ENCODE measurements at regions not wholly inside any gene's neighbourhood (a gene's known extent, or its start where the extent isn't known, plus 50 kb on each side); places are given as distances from the start of the nearest gene placed in this dataset.

GRCh38 chr17:72274614-72275013 is 153.8 kb downstream of the SOX9 start:
- Histone ChIP-seq H3K27ac (ENCODE audit: insufficient read depth, low read depth, low read length) (no peak overlapping the region), H3K27me3 (ENCODE audit: control insufficient read depth in 2 of 2, insufficient read depth in 2 of 2, low read length in 2 of 2) (no peaks in the 10 kb centered on the region), H3K9me3 (replicated peaks; ENCODE audit: control insufficient read depth, insufficient read depth, low read length) (no peaks in the 10 kb centered on the region), H3K4me1 (ENCODE audit: control insufficient read depth, extremely low read depth, insufficient read depth, low read length) (no peaks in the 10 kb centered on the region), H3K4me3 (replicated peaks in 1 of 3; ENCODE audit: insufficient read depth in 1 of 3, low read depth in 1 of 3, low read length in 3 of 3) (no peak overlapping the region), H3K4me2 (ENCODE audit: insufficient read depth, low read length) (no peak overlapping the region), H3K9me1 (replicated peaks; ENCODE audit: control insufficient read depth, extremely low read depth, insufficient read depth, low read length) (no peaks in the 10 kb centered on the region), H3K79me2 (ENCODE audit: control insufficient read depth, insufficient read depth, low read length) (no peaks in the 10 kb centered on the region), H4K20me1 (replicated peaks; ENCODE audit: control insufficient read depth, extremely low read depth, insufficient read depth, low read length) (no peaks in the 10 kb centered on the region), H3K9ac (replicated peaks; ENCODE audit: extremely low read depth, insufficient read depth, low read length) (no peak overlapping the region), H3K36me3 (ENCODE audit: control insufficient read depth in 2 of 2, extremely low read depth in 1 of 2, insufficient read depth in 2 of 2, low read length in 2 of 2) (no peaks in the 10 kb centered on the region), H2AFZ (ENCODE audit: low read depth, low read length) (no peak overlapping the region)
- BruUV-seq (replicated peaks) = no TSS peak
- no peak for DNase-seq (ENCODE audit: low read depth, low spot score)
- ChIA-PET POLR2A (no interaction called here), CTCF (no interaction called here)
- intact Hi-C loops (cut with micrococcal nuclease) = no loop called here
- no peak for FAIRE-seq
- no peak for TF ChIP-seq EZH2 (IDR thresholded peaks at IDR 0.05; ENCODE audit: borderline replicate concordance, low read depth, low read length, severe bottlenecking)
- TF ChIP-seq POLR2A (IDR thresholded peaks at IDR 0.05; ENCODE audit: low read depth, low read length) = no peak
- no peak for TF ChIP-seq FOS (IDR thresholded peaks at IDR 0.05; ENCODE audit: borderline replicate concordance, insufficient read depth, low read length)
- TF ChIP-seq JUN (IDR thresholded peaks at IDR 0.05; ENCODE audit: borderline replicate concordance, insufficient read depth, insufficient read length, low read depth) = no peak
- TF ChIP-seq, protein P1, sequence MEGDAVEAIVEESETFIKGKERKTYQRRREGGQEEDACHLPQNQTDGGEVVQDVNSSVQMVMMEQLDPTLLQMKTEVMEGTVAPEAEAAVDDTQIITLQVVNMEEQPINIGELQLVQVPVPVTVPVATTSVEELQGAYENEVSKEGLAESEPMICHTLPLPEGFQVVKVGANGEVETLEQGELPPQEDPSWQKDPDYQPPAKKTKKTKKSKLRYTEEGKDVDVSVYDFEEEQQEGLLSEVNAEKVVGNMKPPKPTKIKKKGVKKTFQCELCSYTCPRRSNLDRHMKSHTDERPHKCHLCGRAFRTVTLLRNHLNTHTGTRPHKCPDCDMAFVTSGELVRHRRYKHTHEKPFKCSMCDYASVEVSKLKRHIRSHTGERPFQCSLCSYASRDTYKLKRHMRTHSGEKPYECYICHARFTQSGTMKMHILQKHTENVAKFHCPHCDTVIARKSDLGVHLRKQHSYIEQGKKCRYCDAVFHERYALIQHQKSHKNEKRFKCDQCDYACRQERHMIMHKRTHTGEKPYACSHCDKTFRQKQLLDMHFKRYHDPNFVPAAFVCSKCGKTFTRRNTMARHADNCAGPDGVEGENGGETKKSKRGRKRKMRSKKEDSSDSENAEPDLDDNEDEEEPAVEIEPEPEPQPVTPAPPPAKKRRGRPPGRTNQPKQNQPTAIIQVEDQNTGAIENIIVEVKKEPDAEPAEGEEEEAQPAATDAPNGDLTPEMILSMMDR (IDR thresholded peaks at IDR 0.05; ENCODE audit: extremely low read depth in 1 of 2, insufficient read depth in 1 of 2, low read depth in 1 of 2, low read length in 2 of 2) = no peak
- no peak for TF ChIP-seq MYC (IDR thresholded peaks at IDR 0.05; ENCODE audit: low read depth, low read length)
- no peak for TF ChIP-seq POLR2AphosphoS5 (IDR thresholded peaks at IDR 0.05; ENCODE audit: insufficient read depth, low read depth, low read length)
- TF ChIP-seq, protein P2, sequence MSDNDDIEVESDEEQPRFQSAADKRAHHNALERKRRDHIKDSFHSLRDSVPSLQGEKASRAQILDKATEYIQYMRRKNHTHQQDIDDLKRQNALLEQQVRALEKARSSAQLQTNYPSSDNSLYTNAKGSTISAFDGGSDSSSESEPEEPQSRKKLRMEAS (IDR thresholded peaks at IDR 0.05; ENCODE audit: insufficient read depth, insufficient read length) = no peak
- TF ChIP-seq GATA2 (IDR thresholded peaks at IDR 0.05; ENCODE audit: insufficient read depth, insufficient read length, low read depth, low read length) = no peak
- dilution Hi-C loops (cut with MboI; ENCODE audit: extremely low pct_ligation_motif_present, low sequenced_read_pairs) = no loop called here
